Skeletal muscle tissue (tissue), 3 donors: ENCODE measurements at regions not wholly inside any gene's neighbourhood (a gene's known extent, or its start where the extent isn't known, plus 50 kb on each side); places are given as distances from the start of the nearest gene placed in this dataset.

Experiments used
- H3K27ac ChIP-seq: one replicate; pipeline ENCODE4 v1.7.0; 2013; ENCODE audit warnings: mild to moderate bottlenecking, low read depth, low read length, inconsistent platforms
- H3K27me3 ChIP-seq, 3 donors: one replicate each; pipeline ENCODE4 v1.7.0; 2013; ENCODE audit warnings: low read length in 3 of 3; ENCODE audit not compliant: control insufficient read depth in 3 of 3, insufficient read depth in 3 of 3
- H3K36me3 ChIP-seq, 3 donors: one replicate each; pipeline ENCODE4 v1.7.0; 2013; ENCODE audit warnings: low read length in 3 of 3; ENCODE audit not compliant: control insufficient read depth in 3 of 3, insufficient read depth in 3 of 3
- H3K4me1 ChIP-seq, 3 donors: one replicate each; pipeline ENCODE4 v1.7.0; 2013; ENCODE audit warnings: low read length in 3 of 3, mild to moderate bottlenecking in 3 of 3; ENCODE audit not compliant: control insufficient read depth in 3 of 3, insufficient read depth in 3 of 3
- H3K4me3 ChIP-seq, 3 donors: one replicate each; pipeline ENCODE4 v1.7.0; 2013; ENCODE audit warnings: low read length in 3 of 3
- H3K9ac ChIP-seq, 3 donors: one replicate each; pipeline ENCODE4 v1.7.0; 2013; ENCODE audit warnings: low read length in 3 of 3, mild to moderate bottlenecking in 3 of 3, moderate library complexity in 2 of 3, low read depth in 1 of 3
- H3K9me3 ChIP-seq, 3 donors: one replicate each; pipeline ENCODE4 v1.7.0; 2013; ENCODE audit warnings: low read length in 3 of 3; ENCODE audit not compliant: control insufficient read depth in 3 of 3
- donor health status: Osteomylitis.

DNA sequence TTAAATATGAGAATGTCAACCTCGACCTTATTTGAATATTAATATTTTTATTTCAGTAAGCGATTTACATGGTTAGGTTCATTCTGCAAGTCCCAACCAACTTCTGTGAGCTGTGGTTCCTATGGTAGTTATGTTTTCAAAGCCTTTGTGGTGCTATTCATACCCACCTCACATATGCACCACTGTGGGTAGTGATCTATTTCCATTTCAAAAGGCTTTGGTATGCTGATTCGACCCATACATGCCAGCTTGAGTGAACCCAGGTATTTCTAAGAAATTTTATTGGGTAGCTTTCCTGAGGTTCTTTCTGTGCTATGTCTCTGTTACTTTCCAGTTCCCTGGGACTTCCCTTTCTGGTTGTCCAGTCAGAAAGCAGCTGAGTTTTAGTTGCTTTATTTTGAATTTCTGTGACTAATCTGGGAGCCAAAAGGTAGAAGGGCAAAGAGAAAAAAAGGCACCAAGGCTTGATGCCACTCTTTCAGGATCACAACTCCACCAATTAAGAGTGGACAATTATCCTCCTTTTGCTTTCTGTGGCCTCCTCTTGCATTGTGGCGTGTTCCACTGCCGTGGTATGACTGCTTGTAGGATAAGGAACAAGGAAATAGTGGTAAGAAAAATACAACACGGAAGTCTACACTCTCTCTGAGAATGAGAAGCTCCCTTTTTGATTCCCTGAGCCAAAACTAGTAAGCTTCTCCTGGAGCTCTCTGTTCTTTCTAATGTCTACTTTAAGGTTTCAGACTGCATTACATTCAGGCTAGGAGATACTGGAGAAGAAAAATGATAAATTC is 729.1 kb downstream of the NOVA1 start:
- H3K4me3 ChIP-seq = no peak overlapping the region
- no peaks in the 10 kb centered on the region for H3K4me1 ChIP-seq
- H3K27ac ChIP-seq = no peak overlapping the region
- H3K9ac ChIP-seq = no peak overlapping the region
- no peaks in the 10 kb centered on the region for H3K9me3 ChIP-seq
- H3K36me3 ChIP-seq = no peaks in the 10 kb centered on the region
- no peaks in the 10 kb centered on the region for H3K27me3 ChIP-seq

DNA sequence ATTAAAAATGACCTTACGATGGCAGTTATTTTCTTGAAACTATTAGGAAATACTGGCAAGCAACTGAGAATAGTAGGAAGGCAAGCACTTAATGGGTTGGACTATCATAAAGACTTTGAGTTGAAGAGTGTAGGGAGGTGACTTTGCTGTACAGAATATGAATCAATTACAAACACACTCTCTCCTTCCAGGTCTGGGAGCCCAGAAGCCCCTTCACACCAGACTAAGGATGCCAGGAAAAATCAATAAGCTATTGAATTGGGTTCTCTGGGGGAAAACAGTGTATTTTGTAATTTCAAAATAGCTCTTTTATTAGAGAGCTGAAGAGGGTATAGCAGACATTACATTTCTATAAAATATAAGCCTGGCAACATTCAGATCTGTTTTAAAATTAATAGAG is 736.4 kb downstream of the NOVA1 start:
- H3K27ac ChIP-seq = no peak overlapping the region

DNA sequence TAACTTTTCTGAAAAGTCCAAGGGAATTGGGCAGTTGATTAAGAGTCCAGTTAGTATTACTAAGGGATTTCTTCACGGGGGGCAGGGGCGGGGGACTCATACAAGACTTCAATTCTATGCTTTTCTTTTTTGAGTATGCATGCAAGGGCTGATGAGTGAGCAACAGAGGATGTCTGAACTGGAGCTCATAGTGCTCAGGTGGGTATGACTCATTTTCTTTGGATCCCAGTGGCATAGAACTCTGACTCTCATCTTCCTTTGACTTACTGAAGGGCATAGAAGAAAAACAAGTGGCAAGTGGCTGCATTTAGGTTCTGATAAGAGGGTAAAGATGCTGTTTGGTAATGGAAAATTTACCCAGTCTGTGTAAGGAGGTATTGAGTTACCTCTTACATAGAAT is 749.2 kb downstream of the NOVA1 start:
- Histone ChIP-seq H3K9ac (no peak overlapping the region), H3K36me3 (no peaks in the 10 kb centered on the region), H3K4me1 (no peaks in the 10 kb centered on the region), H3K9me3 (no peaks in the 10 kb centered on the region), H3K27ac (no peak overlapping the region), H3K4me3 (no peak overlapping the region), H3K27me3 (no peaks in the 10 kb centered on the region)

More for the DNA sequence above, 736.4 kb downstream of the NOVA1 start:
- Histone ChIP-seq H3K27me3 (no peaks in the 10 kb centered on the region), H3K9ac (no peak overlapping the region), H3K36me3 (no peaks in the 10 kb centered on the region), H3K4me1 (no peaks in the 10 kb centered on the region), H3K9me3 (no peaks in the 10 kb centered on the region), H3K4me3 (no peak overlapping the region)

DNA sequence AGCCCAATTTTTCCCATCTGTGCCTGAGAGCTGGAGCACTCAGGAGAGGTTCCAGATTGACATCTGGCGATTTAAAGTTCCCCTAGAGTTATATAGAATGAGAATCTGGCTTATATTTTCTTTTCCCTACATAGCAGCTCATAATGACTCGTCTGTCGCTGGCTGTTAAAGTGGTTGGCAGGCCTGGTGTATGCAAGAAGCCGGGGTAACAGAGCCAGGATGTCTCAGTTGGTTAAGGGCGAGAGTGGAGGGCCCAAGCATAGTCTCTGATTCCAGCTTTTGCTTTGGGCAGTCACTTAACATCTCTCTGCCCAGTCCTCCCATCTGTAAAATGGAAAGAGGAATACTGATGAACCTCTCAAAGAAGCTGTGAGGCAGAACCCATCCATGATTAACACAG is 751.6 kb downstream of the NOVA1 start:
- H3K9me3 ChIP-seq = no peaks in the 10 kb centered on the region
- H3K36me3 ChIP-seq = no peaks in the 10 kb centered on the region
- no peak overlapping the region for H3K9ac ChIP-seq
- H3K27me3 ChIP-seq = no peaks in the 10 kb centered on the region
- H3K4me3 ChIP-seq = no peak overlapping the region
- no peak overlapping the region for H3K27ac ChIP-seq
- H3K4me1 ChIP-seq = no peaks in the 10 kb centered on the region

DNA sequence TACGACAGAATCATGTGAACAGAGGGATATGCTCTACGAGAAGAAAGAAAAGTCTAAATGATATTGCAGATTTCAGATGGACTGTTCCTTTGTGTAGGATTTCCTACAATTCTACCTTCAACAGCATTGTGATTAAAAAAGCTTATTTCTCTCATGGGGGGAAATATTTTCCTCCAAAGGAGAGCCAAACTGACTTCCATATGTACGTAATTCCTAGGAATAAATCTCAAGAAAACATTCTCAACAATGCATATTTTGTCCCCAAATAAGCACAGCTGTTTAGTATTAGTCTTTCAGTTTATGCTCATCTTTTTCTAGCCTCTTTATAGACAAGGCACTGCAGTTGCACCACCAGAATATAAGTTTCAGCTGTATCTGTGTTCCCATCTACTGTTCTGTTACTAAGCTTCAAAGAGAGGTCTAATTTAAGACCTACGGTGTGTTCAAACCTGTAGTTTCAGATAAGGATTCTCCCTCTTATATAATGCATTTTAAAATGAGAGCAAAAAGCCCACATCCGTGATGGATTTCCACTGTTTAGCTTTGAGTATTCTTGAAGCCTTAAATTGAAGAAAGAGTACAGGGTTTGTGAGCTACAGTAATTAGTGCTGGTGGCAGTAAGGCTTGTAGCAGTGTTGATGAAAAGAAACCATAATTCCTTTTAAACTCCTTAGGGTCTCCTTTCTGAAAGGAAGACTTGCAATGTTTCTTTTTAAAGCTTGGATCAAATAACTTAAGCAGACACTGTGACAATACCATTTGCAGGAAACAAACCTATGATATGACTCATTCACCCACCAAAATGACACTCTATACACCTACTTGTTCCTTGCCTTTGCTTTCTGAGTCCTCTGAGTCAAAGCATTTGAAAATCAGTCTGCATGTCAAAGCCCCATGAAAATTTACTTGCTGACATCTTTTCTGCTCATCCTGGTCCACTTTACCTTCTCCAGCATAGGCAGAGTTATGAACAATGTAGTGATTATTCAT is 754.1 kb downstream of the NOVA1 start:
- Histone ChIP-seq H3K9me3 (no peaks in the 10 kb centered on the region), H3K36me3 (no peaks in the 10 kb centered on the region), H3K9ac (no peak overlapping the region), H3K27ac (no peak overlapping the region), H3K27me3 (no peaks in the 10 kb centered on the region), H3K4me1 (no peaks in the 10 kb centered on the region), H3K4me3 (no peak overlapping the region)

DNA sequence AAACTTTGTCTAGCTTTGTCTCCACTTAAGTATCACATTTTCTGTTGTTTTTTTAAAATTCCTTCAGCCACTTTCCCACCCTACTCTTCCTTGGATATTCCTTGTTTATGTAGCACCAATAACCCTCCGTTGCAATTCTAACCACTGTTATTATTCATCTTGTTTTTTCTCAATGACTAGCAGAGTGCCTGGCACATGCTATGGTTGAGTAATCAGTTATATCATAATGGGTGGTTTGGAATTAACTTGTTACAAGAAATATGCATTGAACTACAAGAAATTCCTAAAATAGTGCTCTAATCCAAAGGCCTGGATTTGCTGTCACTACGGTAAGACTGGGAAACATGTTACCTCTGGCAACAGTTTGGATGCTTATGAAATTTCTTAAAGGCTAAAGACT is 756.6 kb downstream of the NOVA1 start:
- H3K9me3 ChIP-seq = no peaks in the 10 kb centered on the region
- no peaks in the 10 kb centered on the region for H3K27me3 ChIP-seq
- no peak overlapping the region for H3K4me3 ChIP-seq
- H3K9ac ChIP-seq = no peak overlapping the region
- no peaks in the 10 kb centered on the region for H3K36me3 ChIP-seq
- H3K4me1 ChIP-seq = no peaks in the 10 kb centered on the region
- no peak overlapping the region for H3K27ac ChIP-seq

DNA sequence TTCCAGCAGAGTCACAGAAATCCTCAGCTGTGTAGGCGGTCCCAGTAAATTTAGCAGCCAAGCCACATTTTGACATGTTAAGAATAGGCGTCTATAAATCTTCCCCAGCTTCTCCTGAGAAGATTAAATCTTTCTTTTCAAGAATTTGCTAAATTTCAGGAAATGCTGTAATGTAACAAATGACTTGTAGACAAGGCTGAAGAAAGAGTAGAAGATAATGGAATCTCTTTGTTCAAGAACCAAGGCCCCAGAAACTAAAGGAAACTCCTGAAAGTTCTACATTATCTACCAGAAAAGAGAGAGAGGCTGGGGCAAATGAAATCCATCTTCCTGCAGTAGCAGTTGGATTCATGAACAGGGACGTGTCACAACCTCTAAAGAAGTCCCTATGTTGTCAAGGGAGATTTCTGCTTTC is 760.3 kb downstream of the NOVA1 start:
- H3K27me3 ChIP-seq = no peaks in the 10 kb centered on the region
- H3K4me1 ChIP-seq = no peaks in the 10 kb centered on the region
- no peak overlapping the region for H3K9ac ChIP-seq
- no peaks in the 10 kb centered on the region for H3K36me3 ChIP-seq
- no peak overlapping the region for H3K27ac ChIP-seq
- H3K9me3 ChIP-seq = no peaks in the 10 kb centered on the region
- H3K4me3 ChIP-seq = no peak overlapping the region

DNA sequence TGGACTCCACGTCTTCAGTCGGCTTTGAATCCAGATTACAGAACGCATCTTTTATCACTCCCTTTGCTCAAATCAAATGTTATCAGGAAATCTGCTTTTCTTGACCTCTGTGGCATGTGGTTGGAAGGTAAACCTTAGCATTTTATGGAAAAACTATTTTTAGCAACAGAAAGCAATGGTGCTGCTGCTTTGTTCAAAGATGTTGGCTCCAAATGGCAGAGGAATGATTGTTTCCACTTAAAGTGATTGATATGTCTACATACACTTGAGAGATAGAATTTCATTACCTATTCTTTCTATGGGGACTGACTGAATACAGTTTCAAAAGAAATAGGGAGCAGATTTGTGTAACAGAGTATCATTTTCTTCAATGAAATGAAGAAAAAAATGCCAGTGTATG is 761.2 kb downstream of the NOVA1 start:
- Histone ChIP-seq H3K36me3 (no peaks in the 10 kb centered on the region), H3K9me3 (no peaks in the 10 kb centered on the region), H3K27me3 (no peaks in the 10 kb centered on the region), H3K4me3 (no peak overlapping the region), H3K4me1 (no peaks in the 10 kb centered on the region), H3K9ac (no peak overlapping the region), H3K27ac (no peak overlapping the region)

DNA sequence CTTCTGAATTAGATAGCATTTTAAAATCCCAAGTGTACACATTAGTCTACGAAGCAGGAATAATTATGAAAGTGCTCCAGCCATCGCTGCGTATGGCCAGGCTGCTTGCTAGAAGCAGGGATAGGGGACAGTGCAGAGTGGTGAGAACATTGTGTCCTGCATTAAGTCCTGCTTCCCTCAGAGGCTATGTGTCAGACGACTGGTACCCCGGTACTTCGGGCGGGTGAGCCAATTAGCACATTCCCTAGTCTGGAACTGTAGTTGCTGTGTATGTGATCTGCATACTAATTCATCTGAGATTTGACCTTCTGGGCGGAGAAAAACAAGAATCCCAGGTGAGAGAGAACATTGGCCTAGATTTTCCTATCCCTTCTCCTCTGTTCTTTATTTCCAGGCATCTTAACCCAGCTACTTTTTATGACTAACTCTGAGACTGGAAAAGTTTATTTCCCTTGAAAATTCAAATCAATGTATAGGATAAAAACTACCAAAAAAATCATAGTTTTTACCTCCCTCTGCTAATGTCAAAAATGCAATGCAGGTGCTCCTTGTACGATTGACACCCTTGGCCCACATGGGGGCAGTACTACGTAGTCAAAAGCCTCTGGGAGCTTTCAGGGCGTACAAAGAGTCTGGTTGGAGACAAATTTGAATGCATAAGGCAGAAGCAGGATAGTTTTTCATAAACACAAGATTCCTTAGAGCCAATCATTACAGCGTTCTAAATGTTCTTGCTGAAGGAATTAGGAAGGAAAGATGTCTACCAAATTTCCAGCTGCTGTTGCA is 764.3 kb downstream of the NOVA1 start:
- no peaks in the 10 kb centered on the region for H3K9me3 ChIP-seq

More for the DNA sequence above, 764.3 kb downstream of the NOVA1 start:
- no peak overlapping the region for H3K27ac ChIP-seq
- H3K4me3 ChIP-seq = no peak overlapping the region
- H3K27me3 ChIP-seq = no peaks in the 10 kb centered on the region
- no peak overlapping the region for H3K9ac ChIP-seq
- no peaks in the 10 kb centered on the region for H3K4me1 ChIP-seq
- no peaks in the 10 kb centered on the region for H3K36me3 ChIP-seq
